ENCODE measurements at regions not wholly inside any gene's neighbourhood (a gene's known extent, or its start where the extent isn't known, plus 50 kb on each side); places are given as distances from the start of the nearest gene placed in this dataset.

DNA sequence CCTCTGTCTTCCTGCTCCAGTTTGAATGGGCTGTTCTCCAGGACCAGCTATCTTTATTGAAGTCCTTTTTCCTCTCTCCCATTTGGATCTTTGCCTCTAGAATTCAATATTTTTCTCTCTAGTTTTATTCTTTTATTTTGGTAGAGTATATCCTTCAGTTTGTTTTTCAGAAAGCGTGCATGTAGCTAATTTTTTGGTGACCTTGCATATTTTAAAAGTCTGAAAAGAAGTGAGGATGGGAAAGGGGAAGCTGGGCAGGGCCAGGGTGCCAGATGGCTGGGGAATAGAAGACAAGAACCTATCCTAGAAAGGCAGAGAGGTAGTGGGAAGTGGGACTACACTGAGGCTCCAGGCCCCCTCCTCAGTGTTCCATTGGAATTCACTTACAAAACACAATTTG lies 95.0 kb upstream of the ZBED5 start:
- TF ChIP-seq, protein P1, sequence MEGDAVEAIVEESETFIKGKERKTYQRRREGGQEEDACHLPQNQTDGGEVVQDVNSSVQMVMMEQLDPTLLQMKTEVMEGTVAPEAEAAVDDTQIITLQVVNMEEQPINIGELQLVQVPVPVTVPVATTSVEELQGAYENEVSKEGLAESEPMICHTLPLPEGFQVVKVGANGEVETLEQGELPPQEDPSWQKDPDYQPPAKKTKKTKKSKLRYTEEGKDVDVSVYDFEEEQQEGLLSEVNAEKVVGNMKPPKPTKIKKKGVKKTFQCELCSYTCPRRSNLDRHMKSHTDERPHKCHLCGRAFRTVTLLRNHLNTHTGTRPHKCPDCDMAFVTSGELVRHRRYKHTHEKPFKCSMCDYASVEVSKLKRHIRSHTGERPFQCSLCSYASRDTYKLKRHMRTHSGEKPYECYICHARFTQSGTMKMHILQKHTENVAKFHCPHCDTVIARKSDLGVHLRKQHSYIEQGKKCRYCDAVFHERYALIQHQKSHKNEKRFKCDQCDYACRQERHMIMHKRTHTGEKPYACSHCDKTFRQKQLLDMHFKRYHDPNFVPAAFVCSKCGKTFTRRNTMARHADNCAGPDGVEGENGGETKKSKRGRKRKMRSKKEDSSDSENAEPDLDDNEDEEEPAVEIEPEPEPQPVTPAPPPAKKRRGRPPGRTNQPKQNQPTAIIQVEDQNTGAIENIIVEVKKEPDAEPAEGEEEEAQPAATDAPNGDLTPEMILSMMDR (IDR thresholded peaks at IDR 0.05; ENCODE audit: insufficient read depth, low read depth, low read length), result no peak
- TF ChIP-seq EZH2 (IDR thresholded peaks at IDR 0.05; ENCODE audit: insufficient read depth, low read length), result no peak
